HG03460 (cell line): ENCODE measurements at regions not wholly inside any gene's neighbourhood (a gene's known extent, or its start where the extent isn't known, plus 50 kb on each side); places are given as distances from the start of the nearest gene placed in this dataset.

Experiments
- ATAC-seq: cut with Tn5 transposase; IDR thresholded peaks from one replicate; pipeline ENCODE4 v1.9.1; 2021; ENCODE audit not compliant: unreplicated experiment

DNA sequence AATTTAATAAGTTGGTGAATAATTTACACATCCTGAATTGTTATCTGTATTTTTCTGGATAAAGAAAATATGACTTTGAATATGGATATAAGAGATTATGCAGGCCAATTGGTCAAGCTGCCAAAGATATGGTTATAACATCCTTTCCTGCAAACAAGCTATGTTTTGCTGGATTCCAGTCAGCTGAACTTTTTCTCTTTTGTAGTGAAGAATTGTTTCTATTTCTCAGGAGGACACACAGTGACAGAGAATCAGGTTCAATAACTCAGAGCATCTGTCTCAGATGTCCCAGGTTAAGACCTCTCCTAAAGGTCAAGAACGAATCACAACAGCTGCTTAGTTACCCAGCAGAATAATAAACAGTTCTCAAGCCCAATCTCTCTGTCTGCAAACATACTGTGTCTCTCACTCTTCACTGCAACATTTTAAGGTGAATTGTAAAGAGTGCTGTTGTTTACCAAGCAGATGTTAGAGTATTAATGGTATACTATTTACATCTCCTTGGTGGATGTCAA lies 189.5 kb upstream of the ANKRD50 start:
- ATAC-seq, result no peak

DNA sequence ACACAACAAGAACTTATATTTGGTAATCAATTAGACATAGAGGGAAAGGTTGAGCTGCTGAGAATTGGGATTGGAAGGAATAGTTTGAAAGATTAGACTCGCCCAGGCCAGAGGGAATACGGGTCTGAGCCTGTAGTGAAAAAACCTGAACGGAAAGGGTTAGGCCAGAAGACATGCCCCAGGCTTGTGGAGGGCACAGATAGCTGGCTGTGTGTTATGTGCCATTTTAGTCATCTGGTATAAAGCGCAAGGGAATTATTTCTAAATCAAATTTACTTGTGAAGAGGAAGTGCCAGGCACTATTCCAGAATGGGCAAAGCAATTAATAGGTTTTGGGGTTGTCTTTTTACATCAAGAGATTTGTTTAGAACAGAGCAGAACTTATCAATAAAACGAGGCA lies 187.5 kb upstream of the ANKRD50 start:
- no peak for ATAC-seq

DNA sequence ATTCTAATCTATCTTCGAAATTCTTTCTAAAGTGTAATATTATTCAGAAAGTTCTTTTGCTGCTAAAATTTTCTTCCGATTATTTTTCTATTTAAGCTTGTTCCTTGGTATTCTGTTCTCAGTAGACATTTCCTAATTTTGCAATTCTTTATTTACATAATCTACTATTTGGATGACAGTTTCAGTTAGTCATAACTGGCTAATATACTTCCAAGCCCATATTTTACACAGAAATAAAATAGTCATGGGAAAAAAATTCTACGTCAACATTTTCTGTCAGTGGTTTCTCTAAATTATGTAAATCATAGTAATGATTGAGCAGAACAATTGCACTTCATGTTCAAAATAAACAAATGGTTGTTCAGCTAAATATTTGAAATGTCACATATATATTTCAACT lies 178.0 kb upstream of the ANKRD50 start:
- no peak for ATAC-seq

DNA sequence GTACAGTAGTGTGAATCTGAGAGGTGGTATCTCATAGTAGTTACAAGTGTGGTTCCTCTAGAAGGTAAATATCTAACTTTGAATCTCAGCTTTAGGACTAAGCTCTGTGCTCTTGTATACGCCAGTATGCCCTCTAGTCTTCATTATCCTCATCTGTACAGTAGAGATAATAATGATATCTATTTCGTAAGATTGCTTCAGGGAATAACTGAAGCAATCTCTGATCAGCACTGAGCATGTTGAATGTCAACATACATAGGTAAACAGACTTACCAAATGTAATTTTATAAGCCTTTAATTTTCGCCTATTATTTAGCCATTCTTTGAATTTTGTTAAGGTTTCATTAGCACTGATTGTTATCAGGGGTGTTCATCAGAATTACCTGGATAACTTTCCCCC lies 175.2 kb upstream of the ANKRD50 start:
- no peak for ATAC-seq

DNA sequence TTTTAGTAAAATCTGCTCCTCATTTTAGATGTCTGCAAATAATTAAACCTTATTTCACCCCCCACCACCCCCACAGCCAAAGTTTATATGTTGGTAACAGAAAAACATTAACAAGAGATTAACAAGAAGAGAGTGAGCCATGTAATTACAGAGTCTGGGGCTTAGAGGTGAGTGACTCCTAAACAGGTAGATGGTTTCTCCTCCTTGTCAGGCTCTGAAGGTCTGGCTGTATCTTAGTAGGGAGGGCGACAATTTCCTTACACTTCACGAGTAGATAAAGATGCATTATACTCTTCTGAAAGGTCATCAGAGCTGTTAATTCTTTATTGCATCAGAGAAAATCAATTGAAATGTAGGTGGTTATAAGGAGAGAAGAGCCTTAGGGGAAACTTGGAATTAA lies 171.8 kb upstream of the ANKRD50 start:
- ATAC-seq, result no peak

DNA sequence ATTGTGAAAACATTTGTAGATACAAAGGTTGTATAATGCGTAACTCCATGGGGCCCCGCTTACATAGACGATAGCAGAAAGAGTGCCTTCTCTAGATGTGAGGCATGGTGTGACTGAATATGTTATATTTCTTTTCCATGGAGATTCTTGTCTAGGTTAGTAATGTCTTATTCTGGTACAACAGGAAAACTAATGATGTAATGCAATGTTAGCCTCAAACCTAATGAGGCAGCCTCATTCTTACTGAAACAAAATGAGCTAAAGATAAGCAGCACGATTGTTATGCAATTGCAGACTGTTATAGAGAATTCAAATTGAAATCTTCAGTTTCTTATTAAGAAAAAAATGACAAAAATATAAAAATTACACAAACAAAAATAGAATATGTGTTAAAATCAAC lies 171.1 kb upstream of the ANKRD50 start:
- no peak for ATAC-seq

DNA sequence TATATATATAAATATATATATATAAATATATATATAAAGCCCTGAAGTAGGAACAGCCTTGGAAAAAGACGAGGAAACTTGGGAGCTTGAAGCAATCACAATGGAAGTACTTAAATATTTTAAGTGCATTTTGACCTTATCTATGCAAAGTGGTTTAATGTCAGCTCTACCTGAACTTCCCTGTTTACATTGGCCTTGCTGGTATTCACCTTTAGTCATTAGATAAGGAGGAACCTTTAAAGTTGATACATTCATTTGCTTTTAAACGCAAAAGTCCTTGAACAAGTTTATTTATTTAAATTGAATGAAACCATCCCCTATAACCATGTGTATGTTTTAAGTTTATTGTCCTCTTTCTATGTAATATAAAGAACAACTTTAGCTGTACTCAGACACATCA lies 166.7 kb upstream of the ANKRD50 start:
- ATAC-seq, result no peak

DNA sequence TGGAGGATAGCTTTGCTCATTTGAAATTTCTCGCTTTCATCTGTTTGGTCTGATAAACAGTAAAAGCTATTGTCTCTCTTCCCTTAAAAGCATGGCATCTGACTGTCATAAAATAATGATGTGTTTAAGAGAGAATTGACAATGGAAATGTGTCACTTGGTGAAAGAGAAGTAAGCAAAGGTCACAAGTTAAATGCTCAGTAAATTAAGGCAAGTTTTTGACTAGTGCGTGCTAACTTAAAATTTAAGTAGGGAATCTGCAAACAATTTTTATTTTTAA lies 161.6 kb upstream of the ANKRD50 start:
- ATAC-seq, result no peak

DNA sequence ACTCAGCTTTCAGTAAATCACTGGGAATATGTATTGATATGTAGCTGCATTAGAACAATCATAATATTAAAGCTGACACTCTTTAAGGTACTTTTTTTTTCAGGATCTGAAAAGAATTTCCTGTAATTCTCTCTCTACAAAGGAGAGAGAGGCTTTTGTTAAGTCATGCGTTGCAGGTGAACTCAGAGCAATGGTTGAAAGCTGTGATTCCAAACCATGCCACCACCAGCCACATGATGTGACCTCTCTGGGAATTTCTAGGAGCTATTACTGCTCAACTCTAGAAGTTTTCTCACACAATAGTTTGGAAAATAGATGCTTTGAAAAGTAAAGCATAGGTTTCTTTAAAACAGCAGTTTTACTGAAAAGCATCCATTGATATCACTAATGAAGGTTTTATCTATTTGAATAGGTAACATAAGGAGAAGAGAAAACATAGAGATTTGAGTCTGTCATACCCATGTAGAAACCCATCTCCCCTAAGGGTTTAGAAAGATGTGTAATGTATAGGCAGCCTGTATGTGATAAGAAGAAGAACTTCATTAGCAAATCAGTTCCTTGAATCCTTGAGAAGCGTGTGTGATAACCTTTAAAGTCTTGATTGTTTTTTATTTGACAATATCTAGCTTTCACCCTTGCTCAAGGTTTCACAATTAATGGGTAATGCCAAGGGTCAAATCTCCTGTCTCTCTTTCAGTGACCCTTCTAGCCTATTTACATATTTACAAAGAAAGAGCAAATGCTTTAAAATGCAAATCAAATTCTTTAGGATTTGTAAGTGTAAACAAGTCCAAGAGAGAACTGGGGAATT lies 161.0 kb upstream of the ANKRD50 start:
- no peak for ATAC-seq

DNA sequence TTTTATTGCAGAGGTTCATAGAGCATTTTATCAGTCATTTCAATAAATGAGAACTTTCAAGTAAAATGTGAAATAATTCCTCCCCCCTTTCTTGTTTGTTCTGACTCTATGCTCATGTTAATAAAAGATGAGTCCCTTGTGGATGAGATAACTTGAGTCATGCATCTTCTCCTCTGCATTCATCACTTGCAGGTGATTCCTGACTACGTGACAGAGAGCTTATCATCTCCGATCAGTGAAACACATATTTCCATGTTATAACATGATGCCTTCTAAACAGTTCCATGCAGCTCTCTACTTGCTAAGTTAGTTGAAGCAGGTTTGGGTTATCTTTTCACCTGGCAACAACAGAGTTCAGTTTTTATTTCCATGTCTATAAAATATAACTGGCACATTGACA lies 160.1 kb upstream of the ANKRD50 start:
- ATAC-seq, result no peak

DNA sequence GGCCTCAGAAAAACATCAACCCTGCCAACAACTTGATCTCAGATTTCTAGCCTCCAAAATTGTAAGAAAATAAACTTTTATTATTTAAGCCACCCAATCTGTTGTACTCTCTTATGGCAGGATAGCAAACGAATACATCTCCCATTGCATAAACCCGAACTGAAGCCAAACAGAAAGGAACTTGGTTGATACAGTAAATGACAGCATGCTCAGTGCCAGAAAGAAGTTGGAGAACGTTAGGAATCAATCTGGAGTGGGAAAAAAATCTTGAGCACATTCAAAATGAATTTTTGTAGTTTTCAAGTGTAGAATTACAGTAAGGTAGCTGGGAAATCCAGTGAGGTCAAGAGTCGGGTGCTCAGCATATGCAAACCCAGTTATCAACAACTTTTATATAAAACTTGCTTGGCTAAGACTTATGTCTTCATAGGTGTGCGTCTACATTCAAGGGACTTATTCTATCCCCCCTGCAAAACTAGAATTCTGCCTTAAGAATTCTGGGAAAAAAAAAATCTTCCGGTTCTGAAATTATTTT lies 157.5 kb upstream of the ANKRD50 start:
- no peak for ATAC-seq

DNA sequence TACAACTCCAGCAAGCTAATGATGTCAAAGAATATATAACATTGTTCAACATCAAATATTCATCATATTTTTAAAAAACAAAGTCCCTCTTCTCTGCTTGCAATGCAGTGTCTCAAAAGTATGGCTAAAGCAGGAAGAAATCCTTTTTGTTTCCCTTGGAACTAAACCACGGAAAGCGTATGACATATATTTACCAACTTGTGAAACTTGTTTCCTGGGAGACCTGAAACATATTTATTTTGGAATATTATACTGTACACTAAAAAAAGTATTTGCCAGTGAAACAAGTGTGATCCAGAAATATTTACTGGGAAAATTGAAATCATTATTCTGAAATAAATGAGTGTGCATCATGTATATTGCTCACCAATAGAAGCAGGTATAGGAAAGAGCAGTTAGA lies 156.0 kb upstream of the ANKRD50 start:
- no peak for ATAC-seq

DNA sequence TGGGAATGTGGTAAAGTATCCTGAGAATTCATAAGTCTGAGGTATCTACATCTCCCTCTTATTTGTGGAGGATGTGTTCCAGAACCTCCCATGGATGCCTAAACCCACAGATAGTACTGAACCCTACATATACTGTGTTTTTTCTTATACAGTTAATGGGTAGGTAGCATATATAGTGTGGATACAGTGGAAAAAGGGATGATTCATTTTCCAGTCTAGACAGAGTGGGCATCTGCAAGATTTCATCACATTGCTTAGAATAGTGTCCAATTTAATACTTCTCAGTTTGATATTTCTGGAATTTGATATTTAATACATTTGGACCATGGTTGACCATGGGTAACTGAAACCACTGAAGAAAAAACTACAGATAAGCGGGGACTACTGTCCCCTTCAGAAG lies 155.0 kb upstream of the ANKRD50 start:
- ATAC-seq, result no peak

DNA sequence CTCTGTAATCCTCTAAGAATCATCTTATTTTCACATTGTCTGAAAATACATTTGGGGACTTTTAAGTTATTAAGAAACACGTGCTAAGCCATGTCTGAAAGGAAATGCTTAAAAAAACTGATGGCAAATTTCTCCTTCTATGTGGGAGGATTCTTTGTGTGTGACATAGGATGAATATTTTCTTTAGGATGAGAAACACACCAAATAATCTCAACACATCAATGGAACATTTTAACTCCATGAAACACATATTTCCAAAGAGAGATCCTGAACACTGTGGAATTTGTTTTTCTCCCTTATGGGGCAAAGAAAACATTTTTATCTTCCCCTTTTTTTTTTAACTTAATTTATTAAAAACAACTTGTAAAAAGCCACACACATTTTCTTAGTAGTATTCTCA lies 153.8 kb upstream of the ANKRD50 start:
- no peak for ATAC-seq

DNA sequence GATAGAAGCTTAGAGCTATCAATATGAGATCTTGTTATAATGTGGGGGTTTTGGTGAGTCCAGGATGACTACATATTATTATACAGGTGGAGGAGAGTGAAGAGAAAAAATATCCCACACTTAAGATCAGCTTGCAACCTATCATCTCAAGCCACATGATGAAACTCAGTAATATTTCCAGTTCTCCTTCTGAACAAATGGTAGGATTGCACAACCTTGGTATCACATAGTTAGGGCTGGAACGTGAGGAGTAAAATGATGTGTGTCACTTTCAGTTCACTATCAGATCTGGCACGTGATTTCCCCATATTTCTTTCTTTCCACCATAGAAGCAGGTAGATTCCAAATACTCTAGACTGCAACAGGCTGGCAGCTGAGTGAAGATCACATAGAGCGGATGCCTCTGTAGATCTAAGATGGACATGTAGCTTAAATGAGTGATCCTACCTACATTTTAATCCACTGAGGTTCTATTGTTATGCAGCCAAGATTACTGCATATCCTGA lies 150.6 kb upstream of the ANKRD50 start:
- no peak for ATAC-seq

DNA sequence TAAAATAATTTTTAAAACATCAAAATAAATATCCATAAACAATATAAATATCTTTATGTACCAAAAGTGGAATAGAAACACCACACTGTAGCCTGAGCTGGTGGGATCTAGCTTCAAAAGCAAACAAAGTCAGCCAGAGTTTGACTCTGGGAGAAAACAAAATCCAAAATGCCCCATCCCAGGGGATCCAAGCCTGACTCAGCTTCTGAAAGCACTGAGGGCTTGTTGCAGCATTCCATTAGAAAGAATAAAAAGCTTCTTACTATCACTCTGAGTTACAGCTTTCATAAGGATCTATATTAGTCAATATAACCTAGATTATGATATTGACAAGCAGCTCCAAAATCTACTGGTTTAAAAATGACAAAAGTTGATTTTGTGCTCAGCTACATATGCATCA lies 149.7 kb upstream of the ANKRD50 start:
- ATAC-seq, result no peak

DNA sequence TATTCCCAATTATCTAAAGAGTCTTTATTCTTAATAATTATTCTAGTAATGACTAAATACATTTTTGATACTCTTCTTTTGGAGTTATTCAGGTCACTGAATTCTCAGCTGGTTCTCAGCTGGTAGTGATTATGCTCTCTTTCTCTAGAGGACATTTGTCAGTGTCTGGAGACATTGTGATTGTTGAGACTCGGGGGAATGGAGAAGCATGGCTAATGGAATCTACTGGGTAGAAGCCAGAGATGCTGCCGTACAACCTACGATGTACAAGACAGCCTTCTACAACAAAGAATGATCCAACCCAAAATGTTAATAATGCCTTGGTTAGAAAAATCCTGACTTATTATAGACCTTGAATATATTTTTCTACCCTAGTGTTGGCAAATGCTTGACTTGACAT lies 149.2 kb upstream of the ANKRD50 start:
- no peak for ATAC-seq

DNA sequence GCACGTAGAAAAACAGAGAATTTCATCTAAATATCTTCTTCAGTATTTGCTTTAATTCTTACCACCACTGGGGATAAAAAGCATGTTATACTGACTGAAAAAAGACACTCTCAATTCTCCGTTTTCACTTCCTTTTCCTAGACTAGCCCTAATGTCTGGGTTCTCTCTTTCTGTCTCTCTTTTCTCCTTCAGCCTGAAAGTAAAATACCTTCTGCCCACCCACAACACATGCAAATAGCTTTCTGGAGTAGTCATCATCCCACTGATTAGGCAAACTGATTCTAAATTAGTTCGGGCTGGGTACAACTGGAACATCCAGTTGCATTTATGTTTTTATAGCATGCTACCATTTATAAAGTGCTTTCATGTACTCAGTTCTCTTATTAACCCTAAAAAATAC lies 142.4 kb upstream of the ANKRD50 start:
- peak; percentile 77 for ATAC-seq

DNA sequence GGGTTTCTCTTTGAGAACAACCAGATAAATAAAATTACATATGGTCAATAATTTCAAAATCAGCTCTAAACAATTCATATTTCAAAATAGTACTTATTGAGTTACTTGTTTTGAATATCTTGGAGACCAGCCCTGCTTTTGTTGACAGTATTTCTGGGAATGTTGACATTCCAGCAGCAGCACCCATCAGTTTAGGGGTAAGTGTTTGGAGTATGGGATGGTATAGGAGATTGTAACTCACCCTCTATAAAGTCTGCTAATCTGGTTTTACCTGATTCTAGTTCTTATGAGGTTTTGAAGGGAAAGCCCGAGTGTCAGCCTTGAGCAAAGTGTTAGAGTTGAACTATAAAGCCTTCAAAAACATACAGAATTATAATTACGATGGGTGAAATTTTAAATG lies 139.2 kb upstream of the ANKRD50 start:
- ATAC-seq, result no peak

DNA sequence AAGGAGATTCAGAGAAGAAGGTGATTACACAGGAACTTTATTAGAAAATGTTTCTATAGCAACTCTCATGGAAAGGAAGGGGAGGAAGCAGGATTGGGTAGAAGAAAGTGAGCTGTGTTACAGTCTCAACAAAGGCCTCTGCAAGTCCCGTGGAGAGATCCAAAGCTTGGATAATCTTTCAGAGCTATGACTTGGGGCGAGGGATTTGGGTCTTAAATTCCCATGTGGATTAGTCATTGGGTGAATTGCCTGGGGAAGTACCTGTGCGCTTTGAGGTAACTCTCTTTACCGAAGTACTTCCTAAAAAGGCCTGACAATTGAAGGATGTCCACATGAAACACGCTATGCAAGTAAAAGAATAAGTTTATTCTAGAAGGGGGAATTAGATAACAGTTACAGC lies 133.8 kb upstream of the ANKRD50 start:
- ATAC-seq, result no peak

DNA sequence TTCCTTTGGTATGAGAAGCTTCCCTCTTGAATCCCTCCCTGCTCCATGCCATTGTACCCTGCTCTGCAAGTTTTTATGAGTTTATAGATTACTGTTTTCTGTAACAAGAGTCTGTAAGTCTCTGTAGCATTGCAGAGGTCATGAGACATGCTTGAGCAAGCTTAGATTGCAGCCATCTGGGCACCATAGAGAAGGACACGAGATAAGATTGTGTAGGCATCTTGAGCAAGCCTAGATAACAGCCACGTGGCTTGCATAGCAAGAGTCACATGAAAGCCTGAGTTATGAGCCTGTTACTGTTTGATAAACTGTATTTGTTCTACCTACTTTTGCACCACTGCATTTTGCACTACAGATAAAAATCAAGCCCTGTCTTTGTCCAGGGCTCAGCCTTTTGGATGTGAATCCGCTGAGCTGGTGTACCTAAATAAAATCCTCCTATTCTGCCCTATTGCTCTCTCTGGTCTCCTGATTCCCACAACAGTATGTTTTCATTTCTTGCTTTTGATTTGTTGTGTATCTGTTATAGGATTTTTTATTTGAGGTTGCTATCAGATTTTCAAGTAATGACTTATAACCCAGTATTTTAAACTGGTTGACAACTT lies 127.4 kb upstream of the ANKRD50 start:
- ATAC-seq, result no peak

DNA sequence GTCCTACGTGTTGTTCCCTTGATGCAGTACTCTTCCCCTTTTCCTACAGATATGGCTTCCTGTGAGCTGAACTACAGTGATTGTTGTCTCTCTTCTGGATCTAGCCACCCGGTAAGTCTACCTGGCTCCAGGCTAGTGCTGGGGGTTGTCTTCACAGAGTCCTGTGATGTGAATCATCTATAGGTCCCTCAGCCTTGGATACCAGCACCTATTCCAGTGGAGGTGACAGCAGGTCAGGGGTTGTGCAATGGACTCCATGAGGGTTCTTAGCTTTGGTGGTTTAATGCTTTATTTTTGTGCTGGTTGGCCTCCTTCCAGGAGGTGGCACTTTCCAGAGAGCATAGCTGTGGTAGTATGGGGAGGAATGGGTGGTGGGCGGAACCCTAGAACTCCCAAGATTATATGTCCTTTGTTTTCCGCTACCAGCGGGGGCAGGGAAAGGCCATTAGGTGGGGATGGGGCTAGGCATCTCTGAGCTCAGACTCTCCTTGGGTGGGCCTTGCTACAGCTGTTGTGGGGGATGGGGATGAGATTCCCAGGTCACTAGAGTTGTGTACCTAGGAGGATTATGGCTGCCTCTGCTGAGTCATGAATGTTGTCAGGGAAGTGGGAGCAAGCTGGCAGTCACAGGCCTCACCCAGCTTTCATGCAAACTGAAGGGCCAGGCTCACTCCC lies 121.4 kb upstream of the ANKRD50 start:
- no peak for ATAC-seq
